Ishikawa (cell line): ENCODE measurements at regions not wholly inside any gene's neighbourhood (a gene's known extent, or its start where the extent isn't known, plus 50 kb on each side); places are given as distances from the start of the nearest gene placed in this dataset.

Experiments
- RAD21 ChIP-seq: IDR thresholded peaks from 2 replicates; pipeline ENCODE4 v1.6.1; 2012; ENCODE audit warnings: low read depth
- TAF1 ChIP-seq: IDR thresholded peaks from 2 replicates; pipeline ENCODE4 v1.6.1; 2012; ENCODE audit warnings: low read depth, mild to moderate bottlenecking
- TEAD4 ChIP-seq: IDR thresholded peaks from 2 replicates; pipeline ENCODE4 v1.6.1; 2012
- YY1 ChIP-seq: IDR thresholded peaks from 2 replicates; pipeline ENCODE4 v1.6.1; 2012; ENCODE audit warnings: low read depth

GRCh38 chr6:134619077-134619476, 301.2 kb upstream of the SGK1 start:
- no peak for TF ChIP-seq TEAD4
- no peak for TF ChIP-seq YY1
- TF ChIP-seq RAD21 = no peak
- TF ChIP-seq TAF1 = no peak
